ENCODE measurements at regions not wholly inside any gene's neighbourhood (a gene's known extent, or its start where the extent isn't known, plus 50 kb on each side); places are given as distances from the start of the nearest gene placed in this dataset.
A peak's percentile ranks its signal among the peaks of the same experiment; 100 is the strongest.

GRCh38 chr17:22459953-22460350 lies 767.6 kb downstream of the KCNJ18 start:
- no peaks in the 10 kb centered on the region for H3K36me3 ChIP-seq
- intact Hi-C loops (cut with DNase I) = loop anchor here (10.0 kb wide), 1 partner anchor 55 kb away; no protein-coding TSS in a partner anchor

DNA sequence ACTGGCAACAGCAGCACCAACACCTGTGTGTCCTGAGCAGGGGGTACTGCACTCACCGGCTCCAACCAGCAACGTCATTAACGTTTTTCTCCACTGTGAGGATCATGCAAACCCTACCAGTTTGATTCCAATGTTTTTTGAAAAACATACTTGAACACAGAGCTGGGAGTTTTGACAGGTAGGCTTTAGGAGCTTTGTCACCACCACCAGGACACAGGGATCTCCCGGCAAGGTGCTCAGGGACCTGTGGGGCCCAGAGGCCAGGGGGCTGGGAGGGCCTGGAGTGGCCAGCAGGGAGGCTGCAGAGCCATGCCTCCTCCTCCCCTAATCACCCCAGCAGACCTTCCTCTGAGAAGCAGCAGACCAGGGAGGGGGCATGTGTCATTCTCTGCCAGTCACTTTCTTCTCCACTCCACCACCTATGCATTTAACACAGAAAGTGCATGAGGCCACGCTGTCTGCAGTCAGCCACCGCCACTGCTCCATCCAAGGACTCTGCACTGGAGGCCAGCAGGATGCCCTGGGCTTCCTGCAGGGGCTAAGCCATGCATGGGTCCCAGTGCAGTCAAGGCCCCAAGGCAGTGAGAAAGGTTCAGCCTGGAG lies 768.2 kb downstream of the KCNJ18 start:
- Histone ChIP-seq H3K27ac (no peak overlapping the region), H3K9me3 (no peaks in the 10 kb centered on the region), H3K27me3 (no peaks in the 10 kb centered on the region), H3K4me1 (no peaks in the 10 kb centered on the region), H3K4me3 (no peak overlapping the region), H3K36me3 (no peaks in the 10 kb centered on the region)
- intact Hi-C loops (cut with DNase I) = no loop called here
- TF ChIP-seq POLR2AphosphoS5 (IDR thresholded peaks at IDR 0.05; ENCODE audit: insufficient read depth in 1 of 2, low read depth in 1 of 2) = no peak
- TF ChIP-seq, protein P1, sequence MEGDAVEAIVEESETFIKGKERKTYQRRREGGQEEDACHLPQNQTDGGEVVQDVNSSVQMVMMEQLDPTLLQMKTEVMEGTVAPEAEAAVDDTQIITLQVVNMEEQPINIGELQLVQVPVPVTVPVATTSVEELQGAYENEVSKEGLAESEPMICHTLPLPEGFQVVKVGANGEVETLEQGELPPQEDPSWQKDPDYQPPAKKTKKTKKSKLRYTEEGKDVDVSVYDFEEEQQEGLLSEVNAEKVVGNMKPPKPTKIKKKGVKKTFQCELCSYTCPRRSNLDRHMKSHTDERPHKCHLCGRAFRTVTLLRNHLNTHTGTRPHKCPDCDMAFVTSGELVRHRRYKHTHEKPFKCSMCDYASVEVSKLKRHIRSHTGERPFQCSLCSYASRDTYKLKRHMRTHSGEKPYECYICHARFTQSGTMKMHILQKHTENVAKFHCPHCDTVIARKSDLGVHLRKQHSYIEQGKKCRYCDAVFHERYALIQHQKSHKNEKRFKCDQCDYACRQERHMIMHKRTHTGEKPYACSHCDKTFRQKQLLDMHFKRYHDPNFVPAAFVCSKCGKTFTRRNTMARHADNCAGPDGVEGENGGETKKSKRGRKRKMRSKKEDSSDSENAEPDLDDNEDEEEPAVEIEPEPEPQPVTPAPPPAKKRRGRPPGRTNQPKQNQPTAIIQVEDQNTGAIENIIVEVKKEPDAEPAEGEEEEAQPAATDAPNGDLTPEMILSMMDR (IDR thresholded peaks at IDR 0.05) = no peak
- no peak for TF ChIP-seq POLR2A (IDR thresholded peaks at IDR 0.05)
- DNase-seq (ENCODE audit: extremely low spot score in 2 of 2) = peak; percentile 64 to 75

More at GRCh38 chr17:22459953-22460350, 767.6 kb downstream of the KCNJ18 start:
- no peaks in the 10 kb centered on the region for H3K4me1 ChIP-seq
- DNase-seq (ENCODE audit: extremely low spot score in 2 of 2) = peak; percentile 42 to 81
- H3K27ac ChIP-seq = no peak overlapping the region
- H3K4me3 ChIP-seq = no peak overlapping the region
- H3K9me3 ChIP-seq = no peaks in the 10 kb centered on the region
- H3K27me3 ChIP-seq = no peaks in the 10 kb centered on the region
- TF ChIP-seq POLR2A (IDR thresholded peaks at IDR 0.05) (no peak), POLR2AphosphoS5 (IDR thresholded peaks at IDR 0.05; ENCODE audit: insufficient read depth in 1 of 2, low read depth in 1 of 2) (no peak)
- TF ChIP-seq, protein P1 (IDR thresholded peaks at IDR 0.05) = no peak

- TF ChIP-seq POLR2A (IDR thresholded peaks at IDR 0.05) (no peak), POLR2AphosphoS5 (IDR thresholded peaks at IDR 0.05; ENCODE audit: insufficient read depth in 1 of 2, low read depth in 1 of 2) (no peak)
- TF ChIP-seq, protein P1 (IDR thresholded peaks at IDR 0.05) = no peak
- intact Hi-C loops (cut with DNase I) = no loop called here
- Histone ChIP-seq H3K36me3 (no peaks in the 10 kb centered on the region), H3K27me3 (no peaks in the 10 kb centered on the region), H3K27ac (no peak overlapping the region), H3K4me1 (no peaks in the 10 kb centered on the region), H3K9me3 (no peaks in the 10 kb centered on the region), H3K4me3 (no peak overlapping the region)
- DNase-seq (ENCODE audit: extremely low spot score in 2 of 2) = peak in 1 of 2 donors; percentile 52
These were observed 769.3 kb downstream of the KCNJ18 start for GRCh38 chr17:22461460-22462145.

GRCh38 chr17:22462461-22462860 lies 770.1 kb downstream of the KCNJ18 start:
- no peak overlapping the region for H3K27ac ChIP-seq
- H3K27me3 ChIP-seq = no peaks in the 10 kb centered on the region
- TF ChIP-seq, protein P1 (IDR thresholded peaks at IDR 0.05) = no peak
- TF ChIP-seq POLR2A (IDR thresholded peaks at IDR 0.05) = no peak
- no peak for TF ChIP-seq POLR2AphosphoS5 (IDR thresholded peaks at IDR 0.05; ENCODE audit: insufficient read depth in 1 of 2, low read depth in 1 of 2)
- no peak overlapping the region for H3K4me3 ChIP-seq
- peak in 1 of 2 donors; percentile 70 for DNase-seq (ENCODE audit: extremely low spot score in 2 of 2)
- no peaks in the 10 kb centered on the region for H3K4me1 ChIP-seq
- no peaks in the 10 kb centered on the region for H3K9me3 ChIP-seq
- intact Hi-C loops (cut with DNase I) = no loop called here
- no peaks in the 10 kb centered on the region for H3K36me3 ChIP-seq

Data from vagina (tissue), 2 donors.